Mesenchymal stem cell (in vitro differentiated cells and primary cell): ENCODE measurements at regions not wholly inside any gene's neighbourhood (a gene's known extent, or its start where the extent isn't known, plus 50 kb on each side); places are given as distances from the start of the nearest gene placed in this dataset.

ENCODE experiments used
- DNase-seq: peaks from one replicate; pipeline ENCODE4 v3.0.0-alpha.2; 2013
- H2AFZ ChIP-seq: one replicate; pipeline ENCODE4 v1.6.1; 2013; ENCODE audit warnings: low read depth, mild to moderate bottlenecking, control low read depth, inconsistent platforms, low read length, moderate library complexity
- H2AK5ac ChIP-seq: 2 replicates; pipeline ENCODE4 v1.6.1; 2013; ENCODE audit warnings: low read length, moderate library complexity, mild to moderate bottlenecking, inconsistent platforms; ENCODE audit not compliant: severe bottlenecking
- H2BK120ac ChIP-seq: one replicate; pipeline ENCODE4 v1.6.1; 2013; ENCODE audit warnings: low read depth, mild to moderate bottlenecking, inconsistent platforms, low read length, moderate library complexity
- H2BK12ac ChIP-seq, 2 experiments: one replicate each; pipeline ENCODE4 v1.6.1; 2013; ENCODE audit warnings: inconsistent platforms in 2 of 2, low read length in 2 of 2, mild to moderate bottlenecking in 2 of 2, moderate library complexity in 2 of 2, control low read depth in 1 of 2
- H2BK15ac ChIP-seq: one replicate; pipeline ENCODE4 v1.6.1; 2013; ENCODE audit warnings: mild to moderate bottlenecking, low read depth, inconsistent platforms; ENCODE audit not compliant: poor library complexity, severe bottlenecking
- H2BK5ac ChIP-seq: 2 replicates; pipeline ENCODE4 v1.6.1; 2013; ENCODE audit warnings: low read depth, mild to moderate bottlenecking, low read length, control low read depth, inconsistent platforms; ENCODE audit not compliant: poor library complexity, severe bottlenecking
- H3K14ac ChIP-seq, 2 experiments: one replicate each; pipeline ENCODE4 v1.6.1; 2013; ENCODE audit warnings: inconsistent platforms in 2 of 2, low read length in 2 of 2, control low read depth in 1 of 2, mild to moderate bottlenecking in 1 of 2, moderate library complexity in 1 of 2
- H3K18ac ChIP-seq, 2 experiments: one replicate each; pipeline ENCODE4 v1.6.1; 2013; ENCODE audit warnings: inconsistent platforms in 2 of 2, low read length in 2 of 2, control low read depth in 1 of 2, low read depth in 1 of 2, mild to moderate bottlenecking in 1 of 2
- H3K23ac ChIP-seq, 2 experiments: one replicate each; pipeline ENCODE4 v1.6.1; 2013; ENCODE audit warnings: inconsistent platforms in 2 of 2, low read length in 2 of 2, mild to moderate bottlenecking in 2 of 2, moderate library complexity in 2 of 2, control low read depth in 1 of 2
- H3K27ac ChIP-seq: 2 replicates; pipeline ENCODE4 v1.5.1; 2013; ENCODE audit warnings: mild to moderate bottlenecking, moderate library complexity, low read length, control low read depth, inconsistent platforms; ENCODE audit not compliant: poor library complexity, severe bottlenecking
- H3K27me3 ChIP-seq, 2 experiments: 2 replicates each; pipeline versions ENCODE4 v1.6.1 to v1.7.0; 2013; ENCODE audit warnings: low read length in 2 of 2, mild to moderate bottlenecking in 2 of 2, moderate library complexity in 2 of 2, control low read depth in 1 of 2, inconsistent platforms in 1 of 2; ENCODE audit not compliant: control insufficient read depth in 1 of 2, insufficient read depth in 1 of 2
- H3K36me3 ChIP-seq, 2 experiments: 2 replicates each; pipeline versions ENCODE4 v1.6.1 to v1.7.0; 2013; ENCODE audit warnings: low read length in 2 of 2, control low read depth in 1 of 2, inconsistent platforms in 1 of 2, low read depth in 1 of 2, mild to moderate bottlenecking in 1 of 2; ENCODE audit not compliant: insufficient read depth in 2 of 2, control insufficient read depth in 1 of 2
- H3K4ac ChIP-seq, 2 experiments: one replicate each; pipeline ENCODE4 v1.6.1; 2013; ENCODE audit warnings: inconsistent platforms in 2 of 2, low read length in 2 of 2, mild to moderate bottlenecking in 2 of 2, moderate library complexity in 2 of 2, control low read depth in 1 of 2, low read depth in 1 of 2
- H3K4me1 ChIP-seq: 2 replicates; pipeline ENCODE4 v1.6.1; 2013; ENCODE audit warnings: low read depth, low read length, control low read depth; ENCODE audit not compliant: control insufficient read depth, insufficient read depth
- H3K4me2 ChIP-seq: 2 replicates; pipeline ENCODE4 v1.6.1; 2013; ENCODE audit warnings: low read length, mild to moderate bottlenecking, inconsistent platforms; ENCODE audit not compliant: poor library complexity, severe bottlenecking
- H3K4me3 ChIP-seq, 2 experiments: 2 replicates each; pipeline versions ENCODE4 v1.5.1 to v1.7.0; 2013; ENCODE audit warnings: low read length in 2 of 2, mild to moderate bottlenecking in 2 of 2, control low read depth in 1 of 2, low read depth in 1 of 2; ENCODE audit not compliant: insufficient read depth in 1 of 2
- H3K79me1 ChIP-seq: replicated peaks from 2 replicates; pipeline ENCODE4 v1.6.1; 2013; ENCODE audit warnings: mild to moderate bottlenecking, control low read depth, low read length, inconsistent platforms; ENCODE audit not compliant: poor library complexity, severe bottlenecking
- H3K9ac ChIP-seq: 2 replicates; pipeline ENCODE4 v1.7.0; 2013; ENCODE audit warnings: mild to moderate bottlenecking, low read length, moderate library complexity
- H3K9me3 ChIP-seq: 2 replicates; pipeline ENCODE4 v1.7.0; 2013; ENCODE audit warnings: mild to moderate bottlenecking, low read length; ENCODE audit not compliant: control insufficient read depth
- H4K8ac ChIP-seq: one replicate; pipeline ENCODE4 v1.6.1; 2013; ENCODE audit warnings: inconsistent platforms, mild to moderate bottlenecking, low read length, moderate library complexity
- H4K91ac ChIP-seq: one replicate; pipeline ENCODE4 v1.6.1; 2013; ENCODE audit warnings: mild to moderate bottlenecking, low read length, inconsistent platforms
- WGBS: methylation state at CpG from one replicate; pipeline ENCODE4 v1.1.7; 2013; ENCODE audit warnings: mixed read lengths; 5-methylcytosine and 5-hydroxymethylcytosine counted together

- no peak overlapping the region for H4K91ac ChIP-seq
- no peaks in the 10 kb centered on the region for H3K79me1 ChIP-seq
- no peak for DNase-seq
- H3K9me3 ChIP-seq, result no peaks in the 10 kb centered on the region
- H2AFZ ChIP-seq, result no peak overlapping the region
- H3K36me3 ChIP-seq, result no peaks in the 10 kb centered on the region
- no peak overlapping the region for H3K9ac ChIP-seq
- no peak overlapping the region for H3K4ac ChIP-seq
- H4K8ac ChIP-seq, result no peak overlapping the region
- H2BK15ac ChIP-seq, result no peak overlapping the region
- no peak overlapping the region for H2BK12ac ChIP-seq
- H2BK5ac ChIP-seq, result no peak overlapping the region
- 89% methylated on average over 5 of the region's 5 CpGs for WGBS
- no peak overlapping the region for H3K4me3 ChIP-seq
- H2BK120ac ChIP-seq, result no peak overlapping the region
- no peak overlapping the region for H3K14ac ChIP-seq
- H3K27ac ChIP-seq, result no peak overlapping the region
- H3K23ac ChIP-seq, result no peak overlapping the region
- H3K18ac ChIP-seq, result no peak overlapping the region
- no peaks in the 10 kb centered on the region for H3K27me3 ChIP-seq
- H3K4me1 ChIP-seq, result no peaks in the 10 kb centered on the region
- H2AK5ac ChIP-seq, result no peak overlapping the region
- no peak overlapping the region for H3K4me2 ChIP-seq
These were observed 120.9 kb upstream of the PLET1 start for GRCh38 chr11:112381578-112381977.

- Histone ChIP-seq H3K18ac (no peak overlapping the region), H2BK120ac (no peak overlapping the region), H3K4ac (no peak overlapping the region), H4K8ac (no peak overlapping the region), H3K36me3 (no peaks in the 10 kb centered on the region), H3K4me1 (no peaks in the 10 kb centered on the region), H3K27ac (no peak overlapping the region), H3K23ac (no peak overlapping the region), H2BK5ac (no peak overlapping the region), H4K91ac (no peak overlapping the region), H2AK5ac (no peak overlapping the region), H2BK12ac (no peak overlapping the region), H2AFZ (no peak overlapping the region), H3K9me3 (no peaks in the 10 kb centered on the region), H3K14ac (no peak overlapping the region), H3K4me2 (no peak overlapping the region), H3K79me1 (no peaks in the 10 kb centered on the region), H3K27me3 (no peaks in the 10 kb centered on the region), H3K9ac (no peak overlapping the region), H2BK15ac (no peak overlapping the region), H3K4me3 (no peak overlapping the region)
- 59% methylated on average over 5 of the region's 5 CpGs for WGBS
- DNase-seq, result no peak
These were observed 121.9 kb upstream of the PLET1 start for GRCh38 chr11:112382561-112382960.

- H3K4me3 ChIP-seq, result no peak overlapping the region
These were observed 127.8 kb upstream of the PLET1 start for GRCh38 chr11:112388496-112388895.

GRCh38 chr11:112391086-112391485 lies 130.4 kb upstream of the PLET1 start:
- Histone ChIP-seq H2BK15ac (no peak overlapping the region), H4K91ac (no peak overlapping the region), H3K36me3 (no peaks in the 10 kb centered on the region), H2BK12ac (no peak overlapping the region), H3K79me1 (no peaks in the 10 kb centered on the region), H3K23ac (no peak overlapping the region), H3K9ac (no peak overlapping the region), H3K27ac (no peak overlapping the region), H4K8ac (no peak overlapping the region), H2AK5ac (no peak overlapping the region), H3K4ac (no peak overlapping the region), H2BK5ac (no peak overlapping the region), H3K27me3 (peaks cover 0 to 6% of the 10 kb centered on the region in 2 experiments), H3K18ac (no peak overlapping the region), H3K4me2 (no peak overlapping the region), H3K4me3 (no peak overlapping the region), H3K14ac (no peak overlapping the region), H3K4me1 (no peaks in the 10 kb centered on the region), H2AFZ (no peak overlapping the region), H2BK120ac (no peak overlapping the region), H3K9me3 (no peaks in the 10 kb centered on the region)
- no peak for DNase-seq
- WGBS, result 44% methylated on average over 2 of the region's 2 CpGs

More at GRCh38 chr11:112388496-112388895, 127.8 kb upstream of the PLET1 start:
- no peak overlapping the region for H2AK5ac ChIP-seq
- H2AFZ ChIP-seq, result no peak overlapping the region
- H2BK12ac ChIP-seq, result no peak overlapping the region
- H3K27me3 ChIP-seq, result peaks cover 0 to 6% of the 10 kb centered on the region in 2 experiments
- H2BK120ac ChIP-seq, result no peak overlapping the region
- no peak overlapping the region for H3K23ac ChIP-seq
- H3K4me2 ChIP-seq, result no peak overlapping the region
- no peaks in the 10 kb centered on the region for H3K36me3 ChIP-seq
- H3K27ac ChIP-seq, result no peak overlapping the region
- no peak overlapping the region for H2BK5ac ChIP-seq
- H3K9ac ChIP-seq, result no peak overlapping the region
- no peak overlapping the region for H3K14ac ChIP-seq
- H4K8ac ChIP-seq, result no peak overlapping the region
- no peak for DNase-seq
- H3K4ac ChIP-seq, result no peak overlapping the region
- H3K18ac ChIP-seq, result no peak overlapping the region
- no peak overlapping the region for H4K91ac ChIP-seq
- no peak overlapping the region for H2BK15ac ChIP-seq
- H3K9me3 ChIP-seq, result no peaks in the 10 kb centered on the region
- H3K79me1 ChIP-seq, result no peaks in the 10 kb centered on the region
- no peaks in the 10 kb centered on the region for H3K4me1 ChIP-seq
